LNCAP (cell line): ENCODE measurements at regions not wholly inside any gene's neighbourhood (a gene's known extent, or its start where the extent isn't known, plus 50 kb on each side); places are given as distances from the start of the nearest gene placed in this dataset.

Source experiments
- CTCF ChIP-seq: fragments of 450-650 bp; IDR thresholded peaks from 2 replicates; pipeline ENCODE4 v1.5.1; 2017; ENCODE audit warnings: mild to moderate bottlenecking

GRCh38 chr3:162211470-162211869 lies 714.9 kb downstream of the OTOL1 start:
- no peak for TF ChIP-seq CTCF

DNA sequence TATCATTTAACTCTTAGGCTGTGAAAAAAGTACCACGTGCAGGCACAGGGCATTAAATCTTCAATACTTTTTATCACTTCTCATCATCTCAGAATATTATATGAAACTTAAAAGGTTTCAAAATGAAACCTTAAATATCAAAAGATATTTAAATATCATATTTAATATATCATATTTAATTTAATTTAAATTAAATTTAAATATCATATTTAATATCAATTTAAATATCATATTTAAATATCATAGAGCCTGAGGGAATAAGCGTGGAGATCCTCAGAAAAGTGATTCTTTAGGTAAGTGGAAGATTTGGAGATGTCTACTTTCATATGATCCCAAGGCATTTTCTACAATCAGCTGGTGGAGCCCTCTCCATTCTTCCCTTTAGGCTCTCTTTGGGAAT lies 716.6 kb downstream of the OTOL1 start:
- TF ChIP-seq CTCF, result no peak

GRCh38 chr3:162213956-162214355 lies 717.3 kb downstream of the OTOL1 start:
- no peak for TF ChIP-seq CTCF

- TF ChIP-seq CTCF, result no peak
These were observed 721.0 kb downstream of the OTOL1 start for GRCh38 chr3:162217647-162218046.

- TF ChIP-seq CTCF, result no peak
These were observed 721.9 kb downstream of the OTOL1 start for GRCh38 chr3:162218479-162218878.

DNA sequence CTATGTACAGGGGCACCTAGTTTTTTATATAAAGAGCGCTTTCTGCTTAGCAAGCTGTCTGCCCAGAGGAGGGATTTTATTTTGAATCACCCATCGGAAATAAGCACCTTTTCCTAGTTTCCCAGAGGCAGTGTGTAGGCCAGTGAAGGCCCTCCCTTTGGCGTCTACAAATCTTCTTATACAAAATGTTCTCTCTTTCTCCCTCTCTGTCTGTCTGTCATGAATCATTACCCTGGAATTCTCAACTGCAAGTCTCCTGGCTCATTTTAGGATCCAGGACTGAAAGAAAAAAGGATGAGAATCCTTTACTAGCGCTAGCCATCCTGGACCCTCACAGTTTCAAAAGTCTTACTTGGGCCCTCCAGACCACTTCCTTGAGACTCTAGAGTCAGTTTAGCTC lies 728.1 kb downstream of the OTOL1 start:
- TF ChIP-seq CTCF, result no peak

GRCh38 chr3:162236949-162237348 lies 740.3 kb downstream of the OTOL1 start:
- TF ChIP-seq CTCF, result no peak

- no peak for TF ChIP-seq CTCF
These were observed 754.2 kb downstream of the OTOL1 start for GRCh38 chr3:162250782-162251181.
